ENCODE measurements at regions not wholly inside any gene's neighbourhood (a gene's known extent, or its start where the extent isn't known, plus 50 kb on each side); places are given as distances from the start of the nearest gene placed in this dataset.

GRCh38 chr18:68429111-68429510, 285.8 kb downstream of the TMX3 start:
- H3K27ac ChIP-seq (replicated peaks), result no peak overlapping the region
- intact Hi-C loops (cut with micrococcal nuclease), result no loop called here
- no peaks in the 10 kb centered on the region for H3K9me3 ChIP-seq (replicated peaks)

GRCh38 chr18:68428661-68429060, 286.2 kb downstream of the TMX3 start:
- no peaks in the 10 kb centered on the region for H3K27me3 ChIP-seq (ENCODE audit: low read depth)
- H3K27ac ChIP-seq (replicated peaks), result no peak overlapping the region
- intact Hi-C loops (cut with micrococcal nuclease), result no loop called here
- H3K4me1 ChIP-seq, result no peaks in the 10 kb centered on the region
- H3K9me3 ChIP-seq (replicated peaks), result peaks cover under 1% of the 10 kb centered on the region
- DNase-seq, result no peak
- H3K4me3 ChIP-seq, result no peak overlapping the region
- TF ChIP-seq, protein P1, sequence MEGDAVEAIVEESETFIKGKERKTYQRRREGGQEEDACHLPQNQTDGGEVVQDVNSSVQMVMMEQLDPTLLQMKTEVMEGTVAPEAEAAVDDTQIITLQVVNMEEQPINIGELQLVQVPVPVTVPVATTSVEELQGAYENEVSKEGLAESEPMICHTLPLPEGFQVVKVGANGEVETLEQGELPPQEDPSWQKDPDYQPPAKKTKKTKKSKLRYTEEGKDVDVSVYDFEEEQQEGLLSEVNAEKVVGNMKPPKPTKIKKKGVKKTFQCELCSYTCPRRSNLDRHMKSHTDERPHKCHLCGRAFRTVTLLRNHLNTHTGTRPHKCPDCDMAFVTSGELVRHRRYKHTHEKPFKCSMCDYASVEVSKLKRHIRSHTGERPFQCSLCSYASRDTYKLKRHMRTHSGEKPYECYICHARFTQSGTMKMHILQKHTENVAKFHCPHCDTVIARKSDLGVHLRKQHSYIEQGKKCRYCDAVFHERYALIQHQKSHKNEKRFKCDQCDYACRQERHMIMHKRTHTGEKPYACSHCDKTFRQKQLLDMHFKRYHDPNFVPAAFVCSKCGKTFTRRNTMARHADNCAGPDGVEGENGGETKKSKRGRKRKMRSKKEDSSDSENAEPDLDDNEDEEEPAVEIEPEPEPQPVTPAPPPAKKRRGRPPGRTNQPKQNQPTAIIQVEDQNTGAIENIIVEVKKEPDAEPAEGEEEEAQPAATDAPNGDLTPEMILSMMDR (IDR thresholded peaks at IDR 0.05; ENCODE audit: borderline replicate concordance), result no peak
- H3K36me3 ChIP-seq, result no peaks in the 10 kb centered on the region

More at GRCh38 chr18:68429111-68429510, 285.8 kb downstream of the TMX3 start:
- TF ChIP-seq, protein P1 (IDR thresholded peaks at IDR 0.05; ENCODE audit: borderline replicate concordance), result no peak
- H3K4me1 ChIP-seq, result no peaks in the 10 kb centered on the region
- H3K27me3 ChIP-seq (ENCODE audit: low read depth), result no peaks in the 10 kb centered on the region
- no peak overlapping the region for H3K4me3 ChIP-seq
- no peaks in the 10 kb centered on the region for H3K36me3 ChIP-seq
- no peak for DNase-seq

GRCh38 chr18:68427951-68428401, 286.9 kb downstream of the TMX3 start:
- intact Hi-C loops (cut with micrococcal nuclease), result no loop called here
- Histone ChIP-seq H3K4me3 (no peak overlapping the region), H3K27me3 (ENCODE audit: low read depth) (no peaks in the 10 kb centered on the region), H3K9me3 (replicated peaks) (peaks cover 7% of the 10 kb centered on the region), H3K36me3 (no peaks in the 10 kb centered on the region), H3K27ac (replicated peaks) (no peak overlapping the region), H3K4me1 (no peaks in the 10 kb centered on the region)
- no peak for DNase-seq
- TF ChIP-seq, protein P1 (IDR thresholded peaks at IDR 0.05; ENCODE audit: borderline replicate concordance), result no peak

GRCh38 chr18:68426731-68427315, 288.1 kb downstream of the TMX3 start:
- no peak for DNase-seq
- TF ChIP-seq, protein P1 (IDR thresholded peaks at IDR 0.05; ENCODE audit: borderline replicate concordance), result no peak
- H3K9me3 ChIP-seq (replicated peaks), result peaks cover 16% of the 10 kb centered on the region
- intact Hi-C loops (cut with micrococcal nuclease), result no loop called here
- no peaks in the 10 kb centered on the region for H3K36me3 ChIP-seq
- no peaks in the 10 kb centered on the region for H3K4me1 ChIP-seq
- no peak overlapping the region for H3K27ac ChIP-seq (replicated peaks)
- no peak overlapping the region for H3K4me3 ChIP-seq
- H3K27me3 ChIP-seq (ENCODE audit: low read depth), result no peaks in the 10 kb centered on the region

- TF ChIP-seq, protein P1 (IDR thresholded peaks at IDR 0.05; ENCODE audit: borderline replicate concordance), result no peak
- Histone ChIP-seq H3K36me3 (no peaks in the 10 kb centered on the region), H3K4me3 (no peak overlapping the region), H3K27ac (replicated peaks) (no peak overlapping the region), H3K4me1 (no peaks in the 10 kb centered on the region), H3K27me3 (ENCODE audit: low read depth) (no peaks in the 10 kb centered on the region), H3K9me3 (replicated peaks) (peaks cover 19% of the 10 kb centered on the region)
- intact Hi-C loops (cut with micrococcal nuclease), result no loop called here
- DNase-seq, result no peak
Observed at GRCh38 chr18:68418881-68419280, 296.0 kb downstream of the TMX3 start.
